GM12875 (cell line): ENCODE measurements at regions not wholly inside any gene's neighbourhood (a gene's known extent, or its start where the extent isn't known, plus 50 kb on each side); places are given as distances from the start of the nearest gene placed in this dataset.

Experiments used
- H3K4me3 ChIP-seq: one replicate; pipeline ENCODE4 v1.5.1; 2011; ENCODE audit warnings: low read depth, low read length, control low read depth
- CTCF ChIP-seq: IDR thresholded peaks from 2 replicates; pipeline ENCODE4 v1.5.1; 2011; ENCODE audit warnings: low read depth, mild to moderate bottlenecking, control low read depth, inconsistent platforms, low read length, moderate library complexity, borderline replicate concordance; ENCODE audit not compliant: insufficient read depth

- no peak overlapping the region for H3K4me3 ChIP-seq
- TF ChIP-seq CTCF = no peak
Measured at GRCh38 chr5:124670722-124671184, 75.7 kb downstream of the ZNF608 start.

GRCh38 chr5:124669956-124670721, 76.3 kb downstream of the ZNF608 start:
- TF ChIP-seq CTCF = no peak
- no peak overlapping the region for H3K4me3 ChIP-seq

GRCh38 chr5:124669300-124669648, 77.2 kb downstream of the ZNF608 start:
- no peak for TF ChIP-seq CTCF
- H3K4me3 ChIP-seq = no peak overlapping the region

GRCh38 chr5:124668353-124669299, 77.8 kb downstream of the ZNF608 start:
- H3K4me3 ChIP-seq = no peak overlapping the region
- no peak for TF ChIP-seq CTCF

- no peak for TF ChIP-seq CTCF
Measured at GRCh38 chr5:124665625-124666024, 80.8 kb downstream of the ZNF608 start.

GRCh38 chr5:124665035-124665434, 81.4 kb downstream of the ZNF608 start:
- no peak for TF ChIP-seq CTCF
- H3K4me3 ChIP-seq = no peak overlapping the region

More at GRCh38 chr5:124665625-124666024, 80.8 kb downstream of the ZNF608 start:
- H3K4me3 ChIP-seq = no peak overlapping the region
